ENCODE measurements at regions not wholly inside any gene's neighbourhood (a gene's known extent, or its start where the extent isn't known, plus 50 kb on each side); places are given as distances from the start of the nearest gene placed in this dataset.

DNA sequence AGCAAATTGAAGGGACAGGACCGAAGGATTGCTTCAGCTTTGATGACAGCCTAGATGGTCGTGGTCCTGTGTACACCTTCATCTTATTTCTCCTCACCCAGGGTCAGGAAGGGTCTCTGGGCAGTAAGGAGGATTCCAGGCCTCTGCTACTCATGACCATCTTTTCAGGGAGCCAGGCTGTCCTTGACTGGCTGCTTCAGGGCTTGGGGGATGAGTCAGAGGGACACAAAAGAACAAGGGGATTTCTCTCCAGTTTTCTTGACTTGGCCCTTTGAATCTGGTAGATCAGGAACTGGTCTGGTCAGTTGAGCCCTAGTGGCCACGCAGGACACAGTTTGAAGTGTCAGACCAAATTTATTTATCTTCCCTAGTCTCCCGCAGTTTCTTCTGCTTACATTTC lies 402.1 kb upstream of the CHD6 start:
- no peak for DNase-seq (ENCODE audit: low read depth)

GRCh38 chr20:42018979-42019378 lies 400.8 kb upstream of the CHD6 start:
- DNase-seq (ENCODE audit: low read depth) = no peak

DNA sequence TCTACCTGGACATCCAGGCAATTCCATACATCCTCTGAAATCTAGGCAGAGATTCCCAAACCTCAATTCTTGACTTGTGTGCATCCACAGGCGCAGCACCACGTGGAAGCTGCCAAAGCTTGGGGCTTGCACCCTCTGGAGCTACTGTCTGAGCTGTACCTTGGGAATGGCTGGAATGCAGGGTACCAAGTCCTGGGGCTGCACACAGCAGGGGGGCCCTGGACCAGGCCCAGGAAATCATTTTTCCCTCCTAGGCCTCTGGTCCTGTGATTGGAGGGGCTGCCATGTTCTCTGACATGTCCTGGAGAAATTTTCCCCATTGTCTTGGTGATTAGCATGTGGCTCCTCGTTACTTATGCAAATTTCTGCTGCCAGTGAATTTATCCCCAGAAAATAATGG lies 391.9 kb upstream of the CHD6 start:
- no peak for DNase-seq (ENCODE audit: low read depth)

DNA sequence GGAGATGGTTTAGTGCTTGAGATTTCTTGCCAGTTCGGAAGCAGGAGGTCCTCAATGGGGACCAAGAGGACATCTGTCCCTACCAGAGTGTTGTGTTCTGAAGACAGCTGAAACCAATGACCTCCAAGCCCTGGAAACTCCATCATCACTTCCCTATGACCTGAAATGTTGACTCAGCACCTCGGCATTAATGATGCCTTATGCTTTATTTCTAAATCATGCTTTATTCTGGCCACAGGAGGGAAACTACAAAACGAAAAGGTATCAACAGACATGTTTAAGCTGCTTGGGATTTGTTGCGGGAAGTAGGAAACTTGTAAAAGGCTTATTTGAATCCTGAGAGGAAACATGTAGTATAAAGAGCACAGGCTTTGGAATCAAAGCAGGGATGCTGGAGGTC lies 389.1 kb upstream of the CHD6 start:
- no peak for DNase-seq (ENCODE audit: low read depth)

DNA sequence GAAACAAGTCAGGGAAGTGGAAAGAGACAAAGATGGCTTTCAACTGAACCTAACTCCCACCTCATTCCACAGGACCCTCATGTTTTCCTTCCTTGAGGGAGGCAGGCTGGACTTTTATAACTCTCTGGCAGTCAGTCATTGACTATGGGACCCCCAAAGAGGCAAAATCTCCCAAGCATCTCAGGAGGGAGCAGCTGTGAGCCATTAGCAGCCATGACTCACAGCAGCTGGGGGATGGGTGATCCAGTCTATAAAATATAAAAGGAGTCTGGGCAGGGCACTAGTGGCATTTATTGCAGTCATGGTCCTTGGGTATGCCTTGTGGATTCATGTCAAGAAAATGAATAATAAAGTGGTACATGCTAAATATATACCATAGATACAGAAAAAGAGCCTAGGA lies 387.0 kb upstream of the CHD6 start:
- no peak for DNase-seq (ENCODE audit: low read depth)

DNA sequence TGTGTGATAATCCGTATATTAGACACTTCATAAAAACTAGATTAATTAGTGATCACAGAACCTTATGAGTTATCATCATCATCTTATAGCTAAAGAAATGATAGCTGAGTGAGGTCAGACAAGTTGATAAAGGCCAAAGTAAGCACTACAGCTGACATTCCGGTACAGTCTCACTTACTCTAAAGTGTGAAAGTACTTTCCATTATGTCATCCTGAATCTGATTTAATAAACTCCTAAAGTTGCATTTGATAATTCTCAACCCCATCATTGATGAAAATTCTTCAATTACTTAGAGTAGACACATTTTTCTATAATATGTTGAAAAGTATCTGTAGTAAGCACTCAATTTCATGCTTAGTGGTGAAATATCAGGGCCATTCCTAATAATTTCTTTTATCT lies 385.2 kb upstream of the CHD6 start:
- no peak for DNase-seq (ENCODE audit: low read depth)

GRCh38 chr20:41998539-41999341 lies 380.6 kb upstream of the CHD6 start:
- no peak for DNase-seq (ENCODE audit: low read depth)

DNA sequence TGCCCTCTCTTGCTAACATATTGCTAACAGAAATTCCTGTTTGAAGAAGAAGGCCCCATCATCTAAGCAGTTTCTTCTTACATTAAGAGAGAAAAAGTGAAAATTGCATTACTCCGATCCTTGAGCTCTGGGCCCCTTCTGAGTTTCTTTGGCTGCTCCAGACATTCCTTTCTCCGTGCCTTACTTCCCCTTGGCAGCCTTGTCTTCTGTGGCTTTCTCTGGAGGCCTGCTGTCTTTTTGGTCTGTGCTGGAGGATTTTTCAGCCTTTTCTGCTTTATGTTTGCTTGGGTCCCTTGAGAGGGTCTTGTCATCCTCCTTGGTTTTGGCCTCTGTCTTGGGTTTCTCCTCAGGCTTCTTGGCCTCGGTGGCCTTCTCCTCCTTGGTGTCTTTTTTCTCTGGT lies 378.8 kb upstream of the CHD6 start:
- DNase-seq (ENCODE audit: low read depth) = no peak

GRCh38 chr20:41992481-41992880 lies 374.3 kb upstream of the CHD6 start:
- DNase-seq (ENCODE audit: low read depth) = no peak

DNA sequence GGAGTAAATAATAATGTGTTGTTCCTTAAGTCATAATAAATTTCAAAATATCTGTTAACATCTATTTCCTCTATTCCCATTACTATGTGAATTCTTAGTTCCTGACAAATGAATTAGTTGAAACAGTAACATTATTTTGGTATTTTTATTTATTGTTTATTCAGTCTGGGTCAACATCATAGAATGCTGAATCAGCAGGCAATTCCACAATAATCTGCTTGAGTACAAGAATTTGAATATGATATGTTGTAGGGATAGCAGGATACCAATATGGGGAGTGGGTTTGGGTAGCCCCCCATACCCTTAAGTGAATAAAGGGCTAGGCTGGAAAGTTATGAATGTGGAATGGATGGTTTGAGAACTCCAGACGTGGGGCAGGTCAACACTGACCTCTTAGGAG lies 373.2 kb upstream of the CHD6 start:
- no peak for DNase-seq (ENCODE audit: low read depth)

- DNase-seq (ENCODE audit: low read depth) = no peak
Measured at GRCh38 chr20:41989935-41990635, 371.9 kb upstream of the CHD6 start.

GRCh38 chr20:41989039-41989679 lies 371.0 kb upstream of the CHD6 start:
- DNase-seq (ENCODE audit: low read depth) = no peak

GRCh38 chr20:41984031-41984430 lies 365.9 kb upstream of the CHD6 start:
- DNase-seq (ENCODE audit: low read depth) = no peak

- DNase-seq (ENCODE audit: low read depth) = no peak
Measured at GRCh38 chr20:41983159-41983558, 365.0 kb upstream of the CHD6 start.

- no peak for DNase-seq (ENCODE audit: low read depth)
Measured at GRCh38 chr20:41981746-41982145, 363.6 kb upstream of the CHD6 start.

DNA sequence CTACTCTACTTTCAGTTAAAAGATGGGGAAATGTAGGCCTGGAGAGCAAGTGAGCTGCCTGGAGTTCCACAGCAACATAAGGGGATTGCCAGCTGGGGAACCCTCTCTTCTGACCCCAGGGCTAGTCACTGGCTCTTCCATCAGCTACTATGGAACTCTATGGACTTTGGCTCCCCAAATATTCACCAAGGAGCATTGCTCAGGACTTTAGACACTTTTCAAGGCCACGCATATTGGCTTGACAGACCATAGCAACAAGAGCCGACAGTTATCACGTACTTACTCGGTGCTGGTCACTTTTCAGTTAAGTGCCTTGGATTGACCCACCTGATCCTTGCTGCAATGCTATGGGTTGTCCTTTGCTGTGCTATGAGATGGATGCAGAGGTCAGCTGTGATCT lies 360.7 kb upstream of the CHD6 start:
- no peak for DNase-seq (ENCODE audit: low read depth)

- no peak for DNase-seq (ENCODE audit: low read depth)
Measured at GRCh38 chr20:41978246-41978790, 360.1 kb upstream of the CHD6 start.

DNA sequence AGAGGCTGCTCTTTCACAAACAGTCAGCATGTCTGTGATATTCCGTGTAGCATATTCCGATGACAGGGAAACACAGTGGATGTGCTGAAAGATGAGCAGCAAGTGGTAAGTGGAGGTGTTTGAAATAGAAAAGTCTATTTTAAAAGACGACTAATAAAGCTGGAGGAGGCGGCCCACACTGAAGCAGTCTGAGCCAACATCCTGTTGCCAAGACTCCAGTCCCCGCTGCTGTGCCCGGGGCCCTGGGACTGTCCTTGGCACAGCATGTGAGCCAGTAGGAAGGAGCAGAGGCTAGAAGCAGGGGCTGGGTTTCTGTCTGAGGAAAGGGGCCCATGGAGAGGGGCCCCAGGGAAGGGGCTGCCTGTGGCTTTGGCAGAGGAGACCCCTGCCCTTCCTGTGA lies 351.5 kb upstream of the CHD6 start:
- DNase-seq (ENCODE audit: low read depth) = no peak

DNA sequence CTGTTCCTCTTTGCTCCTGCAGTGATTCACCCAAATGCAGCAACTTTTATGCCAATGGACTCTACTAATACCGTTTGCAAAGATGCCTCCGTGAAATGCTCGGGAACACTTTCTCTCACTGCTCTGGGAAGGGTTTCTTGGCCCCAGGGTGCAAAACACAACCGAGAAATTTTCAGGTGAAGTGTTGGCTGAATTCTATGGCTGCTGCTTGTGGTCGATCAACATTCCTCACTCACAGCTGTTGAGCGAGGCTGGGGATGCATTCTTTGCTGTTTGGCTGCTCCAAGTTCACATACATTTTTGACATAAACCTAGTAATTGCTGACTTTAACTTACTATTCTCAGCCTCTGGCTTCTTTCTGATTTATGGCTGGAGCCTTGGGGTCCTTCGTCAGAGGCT lies 342.0 kb upstream of the CHD6 start:
- DNase-seq (ENCODE audit: low read depth) = no peak

DNA sequence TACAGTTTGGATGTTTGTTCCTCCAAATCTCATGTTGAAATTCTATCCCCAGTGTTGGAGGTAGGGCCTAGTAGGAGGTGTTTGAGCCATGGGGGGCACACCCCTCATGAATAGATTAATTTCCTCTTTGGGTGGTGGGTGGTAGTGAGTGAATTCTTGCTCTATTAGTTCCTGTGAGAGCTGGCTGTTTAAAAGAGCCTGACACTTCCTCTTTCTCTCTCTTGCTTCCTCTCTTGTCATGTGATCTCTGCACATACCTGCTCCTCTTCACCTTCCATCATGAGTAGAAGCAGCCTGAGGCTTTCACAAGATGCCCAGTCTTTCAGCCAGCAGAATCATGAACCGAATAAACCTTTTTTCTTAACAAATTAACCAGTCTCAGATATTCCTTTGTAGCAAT lies 340.2 kb upstream of the CHD6 start:
- DNase-seq (ENCODE audit: low read depth) = no peak

DNA sequence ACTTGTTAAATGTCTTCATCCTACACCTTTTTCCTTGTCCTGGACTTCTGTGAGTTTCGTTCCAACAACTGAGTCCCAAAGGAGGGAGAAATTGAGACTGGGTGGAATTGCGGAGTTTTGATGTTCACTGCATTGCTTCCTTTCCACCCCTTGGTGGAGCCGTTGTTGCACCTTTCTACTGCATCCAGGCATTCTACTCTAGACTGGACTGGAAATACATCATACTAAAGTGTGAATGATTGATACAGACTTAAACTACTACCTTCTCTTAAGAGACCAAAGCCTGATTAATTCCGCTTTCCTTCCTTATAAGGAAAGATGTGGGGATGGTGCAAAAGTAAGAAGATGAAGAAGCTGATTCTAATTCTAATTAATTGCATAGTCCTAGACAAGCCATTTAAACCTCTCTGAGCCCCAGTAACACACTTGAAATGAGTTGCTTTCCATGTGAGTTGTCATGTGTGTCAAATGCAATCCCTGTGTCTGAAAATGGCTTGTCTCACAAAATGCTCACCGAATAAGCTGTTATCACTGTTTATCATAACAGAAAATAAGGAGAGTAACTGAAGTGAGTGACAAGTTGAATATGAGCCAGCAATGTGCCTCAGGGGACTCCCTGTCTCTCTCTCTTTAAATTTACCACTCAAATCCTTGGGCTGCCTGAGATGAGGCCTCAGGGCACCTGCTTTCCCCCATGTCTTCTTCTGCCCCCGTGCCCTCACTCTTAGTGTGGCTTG lies 338.3 kb upstream of the CHD6 start:
- no peak for DNase-seq (ENCODE audit: low read depth)

DNA sequence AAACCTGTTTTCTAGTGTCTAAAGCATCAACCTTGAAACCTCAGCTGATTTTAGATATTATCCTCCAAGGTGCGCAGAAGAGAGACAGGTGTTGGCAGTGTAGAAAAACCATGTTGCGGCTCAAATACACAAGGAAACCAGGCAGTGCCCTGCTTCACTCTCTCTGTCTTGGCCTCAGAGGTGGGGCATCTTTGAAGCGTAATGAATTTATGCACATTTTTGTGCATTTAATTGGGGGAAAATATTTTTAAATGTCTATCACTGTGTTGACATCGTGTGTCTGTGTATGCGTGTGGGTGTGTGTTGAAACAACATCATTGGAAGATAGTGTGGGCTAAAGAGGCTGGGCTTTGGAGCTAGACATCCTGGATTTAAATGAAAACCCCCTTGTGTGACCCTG lies 334.0 kb upstream of the CHD6 start:
- no peak for DNase-seq (ENCODE audit: low read depth)
